ENCODE measurements at regions not wholly inside any gene's neighbourhood (a gene's known extent, or its start where the extent isn't known, plus 50 kb on each side); places are given as distances from the start of the nearest gene placed in this dataset.
"Not testable (repeated sequence)": the region's sequence is repeated elsewhere in the genome, so short reads cannot be mapped to it uniquely, and the experiment has no call there.

GRCh38 chr2:41329040-41329439 is 718.8 kb upstream of the PKDCC start:
- DNase-seq: no peak

GRCh38 chr2:41334159-41334558 is 713.7 kb upstream of the PKDCC start:
- no peak for DNase-seq

DNA sequence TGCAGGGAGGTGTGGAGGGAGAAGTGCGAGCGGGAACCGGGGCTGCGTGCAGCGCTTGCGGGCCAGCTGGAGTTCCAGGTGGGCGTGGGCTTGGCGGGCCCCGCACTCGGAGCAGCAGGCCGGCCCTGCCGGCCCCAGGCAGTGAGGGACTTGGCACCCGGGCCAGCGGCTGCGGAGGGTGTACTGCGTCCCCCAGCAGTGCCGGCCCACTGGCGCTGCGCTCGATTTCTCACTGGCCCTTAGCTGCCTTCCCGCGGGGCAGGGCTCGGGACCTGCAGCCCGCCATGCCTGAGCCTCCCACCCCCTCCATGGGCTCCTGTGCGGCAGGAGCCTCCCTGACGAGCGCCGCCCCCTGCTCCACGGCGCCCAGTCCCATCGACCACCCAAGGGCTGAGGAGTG is 712.2 kb upstream of the PKDCC start:
- DNase-seq: not testable (repeated sequence)

GRCh38 chr2:41337956-41338355 is 709.9 kb upstream of the PKDCC start:
- no peak for DNase-seq

DNA sequence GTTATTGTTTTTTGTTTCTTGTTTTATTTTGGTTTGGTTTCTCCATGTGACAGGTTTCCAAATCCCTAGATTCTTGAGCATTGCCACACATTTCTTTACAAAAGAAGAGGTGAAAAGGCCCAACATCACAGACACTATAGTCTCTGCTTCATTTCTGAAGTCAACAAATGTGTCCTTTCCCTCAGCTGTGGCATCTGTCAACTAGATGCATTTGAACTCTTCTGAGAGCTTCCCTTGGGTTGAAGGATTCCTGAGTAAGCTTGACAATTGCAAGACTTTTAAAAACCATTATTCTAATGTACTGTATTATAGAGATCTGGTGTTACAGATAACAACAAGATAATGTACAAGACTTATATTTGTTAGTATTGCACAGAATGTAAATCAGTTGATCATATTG is 703.3 kb upstream of the PKDCC start:
- DNase-seq: no peak

DNA sequence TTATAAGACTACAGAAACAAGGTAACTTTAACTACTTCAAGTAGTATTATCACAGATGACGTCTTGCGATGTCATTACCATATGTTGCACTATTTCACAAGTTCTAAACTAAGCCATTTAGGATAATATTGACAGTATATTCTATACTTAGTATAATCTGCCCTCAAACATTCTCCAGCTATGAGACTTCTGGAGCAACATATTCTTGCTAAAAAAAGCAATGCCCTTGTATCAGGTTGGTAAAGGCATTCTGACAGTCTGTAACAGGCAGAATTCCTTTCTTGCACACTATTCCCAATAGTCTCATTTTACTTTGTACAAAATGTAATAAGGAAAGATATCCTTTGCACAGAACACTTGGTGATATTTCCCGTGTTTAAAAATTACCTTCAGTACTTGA is 694.8 kb upstream of the PKDCC start:
- DNase-seq: no peak

- DNase-seq: no peak
Measured at GRCh38 chr2:41355794-41356193, 692.0 kb upstream of the PKDCC start.

DNA sequence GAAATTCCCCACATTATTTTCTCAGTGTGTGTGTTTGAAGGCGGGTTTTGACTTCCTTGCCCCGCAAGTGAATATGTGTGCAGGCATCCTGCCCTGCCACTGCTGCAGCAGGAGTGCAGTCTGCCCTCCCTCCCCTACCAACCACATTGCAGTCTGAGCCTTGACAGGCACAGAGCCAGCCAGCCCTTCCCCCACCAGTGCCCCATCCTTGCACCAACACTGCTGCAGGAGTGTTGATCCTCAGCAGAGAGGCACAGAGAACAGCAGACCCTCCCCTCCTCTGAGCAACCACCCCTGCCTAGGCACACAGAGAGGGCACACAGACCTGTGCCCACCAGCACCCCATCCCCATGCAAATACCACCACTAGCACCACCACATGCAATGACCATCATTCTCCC is 683.0 kb upstream of the PKDCC start:
- DNase-seq: no peak

DNA sequence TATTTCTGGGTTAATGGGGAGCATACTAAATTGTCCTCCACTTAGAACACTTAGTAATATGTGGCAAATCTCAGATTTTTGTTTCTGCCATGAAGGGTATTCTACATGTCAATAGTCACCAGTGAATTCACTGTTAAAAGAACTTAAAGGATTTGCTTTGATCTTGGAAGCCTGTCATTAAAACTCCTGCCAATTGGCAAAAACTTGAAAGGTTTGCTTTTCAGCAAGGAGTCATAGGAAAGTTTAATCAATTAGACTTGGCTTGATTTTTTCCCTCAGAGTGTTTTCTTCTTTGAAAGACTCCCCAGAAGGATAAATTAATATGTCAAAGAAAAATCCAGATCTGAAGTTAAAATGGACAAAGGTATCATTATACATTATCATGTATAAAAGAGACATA is 671.9 kb upstream of the PKDCC start:
- no peak for DNase-seq

DNA sequence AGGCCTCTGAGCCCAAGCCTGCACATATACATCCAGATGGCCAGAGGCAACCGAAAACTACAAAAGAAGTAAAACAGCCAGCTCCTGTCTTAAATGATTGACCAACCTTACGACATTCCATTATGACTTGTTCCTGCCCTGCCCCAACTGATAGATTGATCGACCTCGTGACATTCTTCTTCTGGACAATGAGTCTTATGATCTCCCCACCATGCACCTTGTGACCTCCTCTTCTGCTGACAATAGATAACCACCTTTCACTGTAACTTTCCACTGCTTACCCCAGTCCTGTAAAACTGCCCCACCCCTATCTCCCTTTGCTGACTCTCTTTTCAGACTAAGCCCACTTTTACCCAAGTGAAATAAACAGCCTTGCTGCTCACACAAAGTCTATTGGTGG is 670.0 kb upstream of the PKDCC start:
- no peak for DNase-seq

DNA sequence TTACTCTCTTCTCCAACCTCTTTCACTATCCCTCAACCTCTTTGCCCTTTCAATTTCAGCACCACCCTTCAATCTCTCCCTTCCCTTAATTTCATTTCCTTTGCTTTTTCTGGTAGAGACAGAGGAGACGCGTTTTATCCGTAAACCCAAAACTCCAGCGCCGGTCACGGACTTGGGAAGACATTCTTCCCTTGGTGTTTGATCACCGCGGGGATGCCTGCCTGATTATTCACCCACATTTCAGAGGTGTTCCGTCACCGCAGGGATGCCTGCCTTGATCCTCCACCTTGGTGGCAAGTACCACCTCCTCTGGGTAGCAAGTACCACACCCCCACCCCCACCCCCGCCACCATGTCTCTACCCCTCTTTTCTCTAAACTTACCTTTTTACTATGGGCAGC is 669.4 kb upstream of the PKDCC start:
- no peak for DNase-seq

DNA sequence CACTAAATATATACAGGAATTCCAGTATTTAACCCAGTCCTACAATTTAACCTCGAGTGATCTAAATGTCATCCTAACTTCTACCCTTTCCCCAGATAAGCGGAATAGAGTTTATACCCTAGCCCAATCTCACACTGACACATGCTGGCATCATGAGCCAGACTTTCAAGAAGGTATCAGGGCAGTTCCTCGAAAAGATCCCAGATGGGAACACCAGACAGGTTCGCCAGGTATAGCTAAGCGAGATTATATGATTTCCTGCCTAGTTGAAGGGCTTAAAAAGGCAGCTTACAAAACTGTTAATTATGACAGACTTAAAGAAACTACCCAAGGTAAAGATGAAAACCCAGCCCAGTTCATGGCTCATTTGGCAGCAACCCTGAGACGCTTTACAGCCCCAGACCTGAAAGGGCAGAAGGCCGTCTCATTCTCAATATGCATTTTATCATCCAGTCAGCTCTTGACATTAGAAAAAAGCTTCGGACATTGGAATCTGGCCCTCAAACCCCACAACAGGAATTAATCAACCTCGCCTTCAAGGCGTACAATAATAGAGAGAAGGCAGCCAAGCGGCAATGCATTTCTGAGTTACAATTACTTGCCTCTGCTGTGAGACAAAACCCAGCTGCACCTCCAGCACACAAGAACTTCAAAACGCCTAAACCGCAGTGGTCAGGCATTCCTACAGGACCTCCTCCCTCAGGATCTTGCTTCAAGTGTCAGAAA is 668.2 kb upstream of the PKDCC start:
- no peak for DNase-seq

DNA sequence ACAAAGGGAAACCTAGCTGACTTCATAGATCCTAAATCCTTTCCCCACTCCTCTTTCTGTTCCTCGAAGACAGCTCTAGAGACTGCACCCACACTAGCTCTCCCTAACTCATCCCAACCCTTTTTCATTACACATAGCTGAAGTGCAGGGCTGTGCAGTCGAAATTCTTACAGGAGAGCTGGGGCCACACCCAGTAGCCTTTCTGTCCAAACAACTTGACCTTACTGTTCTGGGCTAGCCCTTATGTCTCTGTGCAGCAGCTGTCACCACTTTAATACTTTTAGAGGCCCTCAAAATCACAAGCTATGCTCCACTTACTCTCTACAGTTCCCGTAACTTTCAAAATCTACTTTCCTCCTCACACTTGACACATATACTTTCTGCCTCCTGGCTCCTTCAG is 666.1 kb upstream of the PKDCC start:
- DNase-seq: no peak

GRCh38 chr2:41387519-41387918 is 660.3 kb upstream of the PKDCC start:
- no peak for DNase-seq

DNA sequence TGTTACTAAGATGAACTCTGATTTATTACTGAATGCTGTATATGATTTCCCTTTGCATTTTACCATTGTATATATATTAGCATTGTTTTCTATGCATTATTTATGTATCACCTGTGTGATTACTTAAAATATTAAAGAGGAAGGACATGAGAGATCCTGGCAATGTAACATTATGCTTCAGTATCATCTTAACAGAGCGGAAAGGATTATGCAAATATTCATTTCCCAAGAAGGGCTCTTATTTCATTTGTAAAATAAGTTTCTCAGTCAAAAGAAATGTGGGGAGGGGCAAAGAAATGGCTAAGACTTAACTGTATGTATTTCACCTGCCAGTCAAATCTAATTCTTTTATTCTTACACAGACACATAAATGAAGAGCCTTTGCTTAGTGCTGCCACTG is 654.2 kb upstream of the PKDCC start:
- DNase-seq: no peak

DNA sequence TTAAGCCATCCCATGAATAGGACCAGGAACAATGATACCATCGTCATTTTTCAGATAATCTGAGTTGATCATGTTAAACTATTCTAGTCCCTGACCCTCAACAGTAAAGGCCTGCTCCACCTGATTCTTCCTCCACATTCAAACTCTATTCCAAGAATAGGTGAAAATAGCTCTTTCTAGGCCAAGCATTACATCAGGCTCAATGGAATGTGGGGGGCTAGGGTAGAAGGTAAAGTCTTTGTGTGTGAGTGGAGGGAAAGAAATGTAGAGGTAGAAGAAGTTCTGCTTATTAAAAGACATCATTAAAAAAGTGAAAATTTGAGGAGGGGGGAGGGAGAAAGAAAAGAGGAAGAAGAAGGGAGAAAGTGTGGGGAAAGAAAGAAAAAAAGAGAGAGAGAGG is 653.3 kb upstream of the PKDCC start:
- no peak for DNase-seq

DNA sequence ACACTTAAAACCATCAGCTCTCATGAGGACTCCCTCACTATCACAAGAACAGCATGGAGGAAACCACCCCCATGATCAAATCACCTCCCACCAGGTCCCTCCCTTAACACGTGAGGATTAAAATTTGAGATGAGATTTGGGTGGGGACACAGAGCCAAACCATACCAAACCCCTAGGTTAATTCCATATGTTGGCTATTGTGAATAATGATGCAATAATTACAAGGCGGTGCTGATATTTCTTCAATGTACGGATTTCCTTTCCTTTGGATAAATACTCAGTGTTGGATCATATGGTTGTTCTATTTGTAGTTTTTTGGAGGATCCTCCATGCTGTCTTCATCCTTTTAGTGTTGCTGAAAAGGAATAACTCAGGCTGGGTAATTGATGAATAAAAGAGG is 652.1 kb upstream of the PKDCC start:
- DNase-seq: no peak

DNA sequence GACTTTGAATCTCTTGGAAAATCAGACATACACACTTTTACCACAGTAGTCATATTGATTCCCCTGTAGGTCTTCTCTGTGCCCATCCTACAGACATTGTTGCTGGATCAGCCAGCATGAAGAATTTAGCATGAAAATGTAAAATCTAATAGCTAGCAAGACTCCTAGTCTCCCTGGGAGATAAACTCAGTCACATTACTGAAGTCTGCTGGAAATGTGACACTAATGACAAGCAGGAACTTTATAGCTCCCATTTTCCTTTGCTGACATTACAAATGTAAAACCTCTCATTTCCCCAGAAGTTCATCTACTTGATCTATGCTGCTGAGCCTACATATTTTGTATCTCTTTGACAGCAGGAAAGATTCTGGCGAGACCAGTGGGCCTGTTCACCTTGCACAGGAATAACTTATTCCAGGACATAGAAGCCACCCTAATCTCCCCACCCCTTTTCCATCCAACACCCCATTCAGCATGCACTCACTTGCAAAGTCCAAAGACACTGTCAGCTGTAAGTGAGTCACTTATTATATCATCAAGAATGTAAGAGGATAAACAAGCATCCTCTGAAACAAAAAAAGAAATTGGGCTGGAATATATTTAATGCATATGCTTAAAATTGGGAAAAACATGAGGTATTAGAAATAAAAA is 648.3 kb upstream of the PKDCC start:
- no peak for DNase-seq

GRCh38 chr2:41400088-41400665 is 647.6 kb upstream of the PKDCC start:
- DNase-seq: no peak

- no peak for DNase-seq
Measured at GRCh38 chr2:41405441-41405840, 642.4 kb upstream of the PKDCC start.

DNA sequence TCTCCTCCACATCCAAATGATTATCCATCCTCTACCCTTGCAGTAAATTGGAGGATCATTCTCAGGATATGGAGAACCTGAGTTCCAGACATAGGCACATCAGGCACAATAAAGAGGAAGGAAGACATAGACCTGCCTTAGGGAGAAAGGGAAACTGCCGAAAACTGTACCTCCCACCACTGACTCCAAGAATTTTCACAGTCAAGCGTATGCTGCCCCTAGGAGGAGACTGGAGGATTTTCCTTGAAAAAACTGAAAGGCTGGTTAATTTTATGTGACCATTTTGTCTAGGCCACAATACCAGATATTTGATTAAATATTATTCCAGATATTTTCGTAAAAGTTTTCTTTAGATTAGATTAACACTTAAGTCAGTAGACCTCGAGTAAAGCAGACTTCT is 638.5 kb upstream of the PKDCC start:
- DNase-seq: no peak

- no peak for DNase-seq
Measured at GRCh38 chr2:41410011-41410410, 637.8 kb upstream of the PKDCC start.

GRCh38 chr2:41413813-41414485 is 633.9 kb upstream of the PKDCC start:
- DNase-seq: no peak

Measured in stimulated activated CD4-positive, alpha-beta T cell treated with anti-CD3 and anti-CD28 coated beads, Interleukin-4, amount 100 ng/mL, for 1 hour (primary cell).